GM21723 (cell line): ENCODE measurements at regions not wholly inside any gene's neighbourhood (a gene's known extent, or its start where the extent isn't known, plus 50 kb on each side); places are given as distances from the start of the nearest gene placed in this dataset.

Source experiments
- ATAC-seq: cut with Tn5 transposase; IDR thresholded peaks from one replicate; pipeline ENCODE4 v1.9.1; 2021; ENCODE audit warnings: mild to moderate bottlenecking, moderate library complexity; ENCODE audit not compliant: unreplicated experiment

- ATAC-seq = no peak
Observed at GRCh38 chr7:35508623-35509400, 186.1 kb downstream of the HERPUD2 start.

GRCh38 chr7:35505066-35505465 lies 189.9 kb downstream of the HERPUD2 start:
- no peak for ATAC-seq

GRCh38 chr7:35504365-35504764 lies 190.6 kb downstream of the HERPUD2 start:
- ATAC-seq = no peak

- ATAC-seq = no peak
Observed at GRCh38 chr7:35501681-35502080, 193.3 kb downstream of the HERPUD2 start.

- no peak for ATAC-seq
Observed at GRCh38 chr7:35499226-35499625, 195.7 kb downstream of the HERPUD2 start.

GRCh38 chr7:35498416-35498815 lies 196.5 kb downstream of the HERPUD2 start:
- no peak for ATAC-seq

- ATAC-seq = no peak
Observed at GRCh38 chr7:35495844-35496243, 199.1 kb downstream of the HERPUD2 start.

GRCh38 chr7:35495377-35495776 lies 199.6 kb downstream of the HERPUD2 start:
- ATAC-seq = no peak

GRCh38 chr7:35494407-35494806 lies 200.5 kb downstream of the HERPUD2 start:
- no peak for ATAC-seq

- no peak for ATAC-seq
Observed at GRCh38 chr7:35492451-35493175, 202.3 kb downstream of the HERPUD2 start.

- ATAC-seq = no peak
Observed at GRCh38 chr7:35491233-35491632, 203.7 kb downstream of the HERPUD2 start.

GRCh38 chr7:35487841-35488240 lies 207.1 kb downstream of the HERPUD2 start:
- no peak for ATAC-seq

GRCh38 chr7:35487402-35487801 lies 207.5 kb downstream of the HERPUD2 start:
- ATAC-seq = no peak

GRCh38 chr7:35485436-35485835 lies 209.5 kb downstream of the HERPUD2 start:
- no peak for ATAC-seq

GRCh38 chr7:35483568-35483967 lies 211.4 kb downstream of the HERPUD2 start:
- ATAC-seq = no peak

- ATAC-seq = no peak
Observed at GRCh38 chr7:35482231-35482630, 212.7 kb downstream of the HERPUD2 start.

GRCh38 chr7:35480806-35481205 lies 214.1 kb downstream of the HERPUD2 start:
- ATAC-seq = no peak

- no peak for ATAC-seq
Observed at GRCh38 chr7:35477609-35478008, 217.3 kb downstream of the HERPUD2 start.

- ATAC-seq = no peak
Observed at GRCh38 chr7:35474100-35474499, 220.2 kb upstream of the TBX20 start.

GRCh38 chr7:35468606-35469005 lies 214.7 kb upstream of the TBX20 start:
- no peak for ATAC-seq

GRCh38 chr7:35467456-35467978 lies 213.6 kb upstream of the TBX20 start:
- no peak for ATAC-seq

- ATAC-seq = no peak
Observed at GRCh38 chr7:35465791-35466336, 212.0 kb upstream of the TBX20 start.
